PC-9 (cell line): ENCODE measurements at regions not wholly inside any gene's neighbourhood (a gene's known extent, or its start where the extent isn't known, plus 50 kb on each side); places are given as distances from the start of the nearest gene placed in this dataset.
A peak's percentile ranks its signal among the peaks of the same experiment; 100 is the strongest.

Source experiments
- BruUV-seq: library from RNA; stranded (reverse); fragments of 400-500 nt; replicated peaks from 2 replicates; lab custom pipeline; 2021; lab: Mats Ljungman, UMichigan
- CTCF ChIA-PET: fragments of 300-600 bp; sonication (Branson Sonifier 250); formaldehyde crosslinking; loops from one replicate; lab custom pipeline; 2022; ENCODE audit warnings: antibody characterized with exemption; lab: Charles Lee
- POLR2A ChIA-PET: fragments of 300-600 bp; sonication (Branson Sonifier 250); formaldehyde crosslinking; loops from one replicate; lab custom pipeline; 2022; ENCODE audit warnings: antibody characterized with exemption; ENCODE audit not compliant: unreplicated experiment; lab: Charles Lee
- DNase-seq, 2 experiments: peaks; one replicate each; pipeline versions ENCODE4 v3.0.0 to v3.0.0-alpha.2; 2015 to 2022; ENCODE audit warnings: mixed read lengths in 1 of 2
- H2AFZ ChIP-seq: fragments of 200-600 bp; sonication (generic); 2 replicates; pipeline ENCODE4 v1.8.1; 2017; ENCODE audit warnings: antibody characterized with exemption
- H3F3A ChIP-seq: fragments of 200-600 bp; sonication (generic); 2 replicates; pipeline ENCODE4 v1.8.1; 2017; ENCODE audit warnings: antibody characterized with exemption, mild to moderate bottlenecking, low read depth; ENCODE audit not compliant: insufficient read depth
- H3K27ac ChIP-seq: fragments of 200-600 bp; sonication (generic); 2 replicates; pipeline ENCODE4 v1.6.1; 2016; ENCODE audit warnings: mixed run types
- H3K27me3 ChIP-seq: fragments of 200-600 bp; sonication (generic); 2 replicates; pipeline ENCODE4 v1.6.1; 2016; ENCODE audit warnings: low read depth, mixed run types; ENCODE audit not compliant: insufficient read depth
- H3K36me3 ChIP-seq: fragments of 200-600 bp; sonication (generic); 2 replicates; pipeline ENCODE4 v1.6.1; 2016; ENCODE audit warnings: low read depth, mixed run types
- H3K4me1 ChIP-seq: fragments of 200-600 bp; sonication (generic); replicated peaks from 2 replicates; pipeline ENCODE4 v1.6.1; 2016; ENCODE audit warnings: mixed run types; ENCODE audit not compliant: insufficient read depth
- H3K4me2 ChIP-seq: fragments of 200-600 bp; sonication (generic); 2 replicates; pipeline ENCODE4 v1.6.1; 2017; ENCODE audit warnings: mixed run types
- H3K4me3 ChIP-seq: fragments of 200-600 bp; sonication (generic); 2 replicates; pipeline ENCODE4 v1.6.1; 2016; ENCODE audit warnings: mixed run types
- H3K79me2 ChIP-seq: fragments of 200-600 bp; sonication (generic); 2 replicates; pipeline ENCODE4 v1.6.1; 2017; ENCODE audit warnings: low read depth, mixed run types
- H3K9me2 ChIP-seq: fragments of 200-600 bp; sonication (generic); 2 replicates; pipeline ENCODE4 v1.8.1; 2017; ENCODE audit warnings: mild to moderate bottlenecking; ENCODE audit not compliant: insufficient read depth
- H3K9me3 ChIP-seq: fragments of 200-600 bp; sonication (generic); 2 replicates; pipeline ENCODE4 v1.8.1; 2016; ENCODE audit warnings: low read depth; ENCODE audit not compliant: insufficient read depth
- H4K20me1 ChIP-seq: fragments of 200-600 bp; sonication (generic); 2 replicates; pipeline ENCODE4 v1.8.1; 2017; ENCODE audit not compliant: insufficient read depth
- EZH2 ChIP-seq: fragments of 200-600 bp; sonication (generic); IDR thresholded peaks from 2 replicates; pipeline ENCODE4 v1.8.0; 2017; ENCODE audit warnings: antibody characterized with exemption, low read depth
- intact Hi-C: fragments of 100-400 bp; cut with micrococcal nuclease; formaldehyde crosslinking; loops from one replicate; pipeline ENCODE4 v1.10.0; 2022; ENCODE audit not compliant: unreplicated experiment
- TF ChIP-seq, protein P1 (sequence below): fragments of 200-600 bp; sonication (generic); conservative IDR thresholded peaks from 2 replicates; pipeline ENCODE4 v1.6.1; 2017; ENCODE audit warnings: mixed run types, antibody characterized with exemption, mild to moderate bottlenecking, moderate library complexity

DNA sequence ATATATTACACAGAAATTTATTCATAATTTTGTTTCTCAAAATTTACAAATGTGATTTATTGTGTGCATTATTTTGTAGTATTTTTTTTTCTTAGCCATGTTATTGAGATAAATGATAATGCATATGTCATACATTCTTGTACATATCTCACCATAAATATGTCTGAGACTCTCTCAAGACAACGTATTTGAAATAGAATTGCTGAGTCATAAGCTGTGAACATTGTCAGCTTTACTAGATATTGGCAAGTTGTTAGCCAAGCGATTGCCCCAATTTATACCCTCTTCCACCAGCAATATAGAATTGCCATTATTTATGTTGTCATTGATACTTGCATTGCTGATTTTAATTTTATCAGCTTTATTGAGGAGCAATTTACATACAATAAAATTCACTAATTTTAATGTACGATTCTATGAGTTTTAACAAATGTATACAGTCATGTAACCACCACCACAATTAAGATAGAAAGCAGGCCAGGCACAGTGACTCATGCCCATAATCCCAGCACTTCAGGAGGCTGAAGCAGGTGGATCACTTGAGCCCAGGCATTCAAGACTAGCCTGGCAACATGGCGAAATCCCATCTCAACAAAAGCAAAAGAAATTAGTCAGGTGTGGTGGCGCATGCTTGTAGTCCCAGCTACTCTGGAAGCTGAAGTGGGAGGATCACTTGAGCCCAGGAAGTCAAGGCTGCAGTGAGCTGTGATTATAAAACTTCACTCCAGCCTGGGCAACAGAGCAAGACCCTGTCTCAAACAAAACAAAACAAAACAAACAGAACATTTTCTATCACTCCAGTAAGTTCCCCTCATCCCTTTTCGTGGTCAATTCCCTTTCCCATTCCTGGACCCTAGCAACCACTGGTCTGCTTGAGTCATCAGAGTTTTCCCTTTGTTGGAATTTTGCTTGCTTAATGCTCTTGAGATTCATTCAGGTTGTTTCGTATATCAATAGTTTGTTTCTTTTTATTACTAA, 373.1 kb downstream of the MFSD1 start:
- CTCF ChIA-PET: no interaction called here
- intact Hi-C loops: no loop called here
- Histone ChIP-seq H3K9me3 (peaks cover 3% of the 10 kb centered on the region; the same call in 1 of the 2 replicates), H3K4me1 (peaks cover 28% of the 10 kb centered on the region), H3F3A (peaks cover 16% of the 10 kb centered on the region; the same call in 1 of the 2 replicates), H3K27ac (peak overlapping the region; percentile 40), H4K20me1 (no peaks in the 10 kb centered on the region), H3K36me3 (no peaks in the 10 kb centered on the region), H3K4me3 (no peak overlapping the region), H3K4me2 (0 out of 2 replicates have a peak overlapping the region, but pooled peaks have one; percentile 0), H2AFZ (no peak overlapping the region), H3K79me2 (no peaks in the 10 kb centered on the region), H3K27me3 (no peaks in the 10 kb centered on the region), H3K9me2 (no peaks in the 10 kb centered on the region)
- TF ChIP-seq EZH2: no peak
- TF ChIP-seq, protein P1, sequence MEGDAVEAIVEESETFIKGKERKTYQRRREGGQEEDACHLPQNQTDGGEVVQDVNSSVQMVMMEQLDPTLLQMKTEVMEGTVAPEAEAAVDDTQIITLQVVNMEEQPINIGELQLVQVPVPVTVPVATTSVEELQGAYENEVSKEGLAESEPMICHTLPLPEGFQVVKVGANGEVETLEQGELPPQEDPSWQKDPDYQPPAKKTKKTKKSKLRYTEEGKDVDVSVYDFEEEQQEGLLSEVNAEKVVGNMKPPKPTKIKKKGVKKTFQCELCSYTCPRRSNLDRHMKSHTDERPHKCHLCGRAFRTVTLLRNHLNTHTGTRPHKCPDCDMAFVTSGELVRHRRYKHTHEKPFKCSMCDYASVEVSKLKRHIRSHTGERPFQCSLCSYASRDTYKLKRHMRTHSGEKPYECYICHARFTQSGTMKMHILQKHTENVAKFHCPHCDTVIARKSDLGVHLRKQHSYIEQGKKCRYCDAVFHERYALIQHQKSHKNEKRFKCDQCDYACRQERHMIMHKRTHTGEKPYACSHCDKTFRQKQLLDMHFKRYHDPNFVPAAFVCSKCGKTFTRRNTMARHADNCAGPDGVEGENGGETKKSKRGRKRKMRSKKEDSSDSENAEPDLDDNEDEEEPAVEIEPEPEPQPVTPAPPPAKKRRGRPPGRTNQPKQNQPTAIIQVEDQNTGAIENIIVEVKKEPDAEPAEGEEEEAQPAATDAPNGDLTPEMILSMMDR: no peak
- POLR2A ChIA-PET: interaction anchor here (0.7 kb wide), 1 partner anchor 16 kb away, joined by 5 read pairs; no protein-coding TSS in a partner anchor
- DNase-seq: peak; percentile 47 to 66
- no TSS peak for BruUV-seq

DNA sequence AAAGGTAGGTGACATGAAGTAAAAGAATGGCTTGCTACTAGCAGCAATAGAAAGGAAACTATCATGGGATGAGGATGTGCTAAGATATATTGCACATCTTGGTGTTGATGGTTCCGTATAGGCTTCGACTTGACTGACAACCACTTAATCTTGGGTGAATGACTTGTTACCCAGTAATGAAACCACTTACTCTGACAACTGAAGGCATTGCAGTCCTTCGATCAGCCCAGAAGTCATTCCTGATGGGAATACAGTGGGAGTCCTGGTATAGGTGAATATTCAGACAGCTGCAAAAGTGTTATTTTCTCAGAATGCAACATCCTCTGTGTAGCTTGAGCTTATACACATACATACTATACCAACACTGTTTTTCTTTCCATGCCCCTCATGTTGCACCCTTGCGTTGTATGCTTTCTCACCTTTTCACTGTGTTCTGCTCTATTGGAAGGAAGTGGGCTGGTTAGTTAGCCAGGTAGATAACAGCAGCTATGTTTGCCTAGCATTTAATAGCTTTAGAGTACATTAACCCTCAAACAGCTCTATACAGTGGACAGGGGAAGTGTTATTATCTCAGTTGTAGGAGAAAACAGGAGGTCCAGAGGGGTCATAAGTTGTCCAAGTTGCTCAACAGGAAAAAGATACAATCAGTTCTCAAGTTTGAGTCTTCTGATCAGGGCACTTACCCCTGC, 376.5 kb downstream of the MFSD1 start:
- Histone ChIP-seq H2AFZ (no peak overlapping the region), H4K20me1 (no peaks in the 10 kb centered on the region), H3K79me2 (no peaks in the 10 kb centered on the region), H3K36me3 (no peaks in the 10 kb centered on the region), H3K9me3 (no peaks in the 10 kb centered on the region; the same call in 1 of the 2 replicates), H3K9me2 (no peaks in the 10 kb centered on the region), H3K4me2 (no peak overlapping the region), H3K27me3 (no peaks in the 10 kb centered on the region), H3K27ac (no peak overlapping the region), H3K4me1 (peaks cover 13% of the 10 kb centered on the region; the same call in 1 of the 2 replicates), H3K4me3 (no peak overlapping the region), H3F3A (peaks cover 9% of the 10 kb centered on the region; the same call in 1 of the 2 replicates)
- intact Hi-C loops: no loop called here
- no peak for DNase-seq
- no TSS peak for BruUV-seq
- ChIA-PET POLR2A (interaction anchor here (0.6 kb wide), 1 partner anchor 1265 kb away, joined by 9 read pairs; no protein-coding TSS in a partner anchor), CTCF (no interaction called here)
- TF ChIP-seq, protein P1: no peak
- no peak for TF ChIP-seq EZH2

DNA sequence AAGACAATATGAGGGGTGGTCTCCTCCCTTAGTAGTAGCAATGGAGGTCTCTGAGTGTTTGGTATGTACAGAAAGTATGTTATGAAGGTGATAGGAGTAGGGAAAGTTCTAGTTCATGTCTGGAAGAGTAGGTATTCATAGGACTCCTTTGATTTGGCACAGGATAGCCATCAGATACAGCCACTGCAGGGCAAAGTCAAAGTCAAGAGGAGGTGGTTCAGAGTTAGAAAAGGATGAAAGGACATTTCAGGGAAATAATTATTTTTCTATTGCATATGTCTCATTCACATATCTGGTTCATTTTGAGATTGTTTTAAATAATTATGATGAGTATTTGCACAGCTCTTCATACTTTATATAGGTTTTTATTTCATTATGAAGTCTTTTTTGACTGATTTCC, 381.1 kb downstream of the MFSD1 start:
- no peak overlapping the region for H3K4me2 ChIP-seq
- no peaks in the 10 kb centered on the region for H3K9me2 ChIP-seq
- ChIA-PET CTCF (no interaction called here), POLR2A (interaction anchor here (0.9 kb wide), 1 partner anchor 107 kb away, joined by 3 read pairs; no protein-coding TSS in a partner anchor)
- H2AFZ ChIP-seq: no peak overlapping the region
- no peak overlapping the region for H3K27ac ChIP-seq
- DNase-seq: no peak
- BruUV-seq: no TSS peak
- TF ChIP-seq EZH2: no peak
- TF ChIP-seq, protein P1: no peak
- H3K4me1 ChIP-seq: no peaks in the 10 kb centered on the region
- intact Hi-C loops: no loop called here
- no peaks in the 10 kb centered on the region for H3K36me3 ChIP-seq
- H3K4me3 ChIP-seq: no peak overlapping the region
- H3K79me2 ChIP-seq: no peaks in the 10 kb centered on the region
- no peaks in the 10 kb centered on the region for H4K20me1 ChIP-seq
- H3F3A ChIP-seq: no peaks in the 10 kb centered on the region
- no peaks in the 10 kb centered on the region for H3K27me3 ChIP-seq
- H3K9me3 ChIP-seq: no peaks in the 10 kb centered on the region
